Neuronal stem cell (in vitro differentiated cells): ENCODE measurements at regions not wholly inside any gene's neighbourhood (a gene's known extent, or its start where the extent isn't known, plus 50 kb on each side); places are given as distances from the start of the nearest gene placed in this dataset.
A peak's percentile ranks its signal among the peaks of the same experiment; 100 is the strongest.

Experiments used
- DNase-seq: peaks from one replicate; pipeline ENCODE4 v3.0.0-alpha.2; 2013; ENCODE audit warnings: low spot score
- H2AFZ ChIP-seq: one replicate; pipeline ENCODE4 v1.6.1; 2013; ENCODE audit warnings: mild to moderate bottlenecking, low read length, inconsistent platforms
- H2AK5ac ChIP-seq: 2 replicates; pipeline ENCODE4 v1.6.1; 2013; ENCODE audit warnings: low read depth, mild to moderate bottlenecking, inconsistent platforms, low read length, moderate library complexity, mixed read lengths
- H2BK120ac ChIP-seq: 2 replicates; pipeline ENCODE4 v1.6.1; 2013; ENCODE audit warnings: low read depth, mild to moderate bottlenecking, inconsistent platforms, low read length, moderate library complexity, mixed read lengths
- H2BK12ac ChIP-seq: one replicate; pipeline ENCODE4 v1.6.1; 2013; ENCODE audit warnings: low read length, inconsistent platforms
- H2BK15ac ChIP-seq: 2 replicates; pipeline ENCODE4 v1.6.1; 2013; ENCODE audit warnings: mild to moderate bottlenecking, low read length, inconsistent platforms, mixed read lengths
- H2BK5ac ChIP-seq: one replicate; pipeline ENCODE4 v1.6.1; 2013; ENCODE audit warnings: inconsistent platforms, mild to moderate bottlenecking, low read length, moderate library complexity
- H3K14ac ChIP-seq: one replicate; pipeline ENCODE4 v1.6.1; 2013; ENCODE audit warnings: low read length, inconsistent platforms
- H3K18ac ChIP-seq: 2 replicates; pipeline ENCODE4 v1.6.1; 2013; ENCODE audit warnings: low read length, inconsistent platforms
- H3K23ac ChIP-seq: 2 replicates; pipeline ENCODE4 v1.6.1; 2013; ENCODE audit warnings: low read depth, mild to moderate bottlenecking, mixed read lengths, low read length, inconsistent platforms; ENCODE audit not compliant: poor library complexity
- H3K27ac ChIP-seq: replicated peaks from 3 replicates; pipeline ENCODE4 v1.5.1; 2013; ENCODE audit warnings: low read length, inconsistent platforms
- H3K27me3 ChIP-seq, 3 experiments: 2 replicates each; pipeline ENCODE4 v1.6.1; 2013; ENCODE audit warnings: low read length in 3 of 3, mild to moderate bottlenecking in 2 of 3, inconsistent platforms in 1 of 3, low read depth in 1 of 3, mixed read lengths in 1 of 3, moderate library complexity in 1 of 3; ENCODE audit not compliant: control insufficient read depth in 3 of 3, insufficient read depth in 3 of 3
- H3K36me3 ChIP-seq, 2 donors: replicated peaks in 1 of 2; 2 replicates each; pipeline ENCODE4 v1.6.1; 2013; ENCODE audit warnings: low read length in 2 of 2; ENCODE audit not compliant: control insufficient read depth in 2 of 2, insufficient read depth in 2 of 2
- H3K4ac ChIP-seq: 2 replicates; pipeline ENCODE4 v1.6.1; 2013; ENCODE audit warnings: inconsistent platforms, mild to moderate bottlenecking, low read length, moderate library complexity
- H3K4me1 ChIP-seq, 2 donors: 1 replicate in 1 of 2; 2 replicates in 1 of 2; pipeline ENCODE4 v1.6.1; 2013; ENCODE audit warnings: low read length in 2 of 2, low read depth in 1 of 2; ENCODE audit not compliant: control insufficient read depth in 2 of 2, insufficient read depth in 1 of 2
- H3K4me2 ChIP-seq: one replicate; pipeline ENCODE4 v1.6.1; 2013; ENCODE audit warnings: mild to moderate bottlenecking, low read length, inconsistent platforms; ENCODE audit not compliant: insufficient read depth, poor library complexity, severe bottlenecking
- H3K4me3 ChIP-seq, 2 donors: 2 replicates each; pipeline ENCODE4 v1.5.1; 2013; ENCODE audit warnings: low read length in 2 of 2, mild to moderate bottlenecking in 2 of 2, inconsistent platforms in 1 of 2, moderate library complexity in 1 of 2
- H3K79me1 ChIP-seq: one replicate; pipeline ENCODE4 v1.6.1; 2013; ENCODE audit warnings: low read depth, mild to moderate bottlenecking, inconsistent platforms, low read length, moderate library complexity
- H3K9ac ChIP-seq: one replicate; pipeline ENCODE4 v1.6.1; 2013; ENCODE audit warnings: mild to moderate bottlenecking, low read depth, low read length, inconsistent platforms; ENCODE audit not compliant: poor library complexity
- H3K9me3 ChIP-seq, 2 donors: replicated peaks in 1 of 2; 2 replicates each; pipeline versions ENCODE3 to v1.6.1; 2013; ENCODE audit warnings: low read length in 2 of 2, mild to moderate bottlenecking in 2 of 2, inconsistent platforms in 1 of 2, low read depth in 1 of 2, mixed read lengths in 1 of 2, moderate library complexity in 1 of 2; ENCODE audit not compliant: control insufficient read depth in 2 of 2, insufficient read depth in 1 of 2
- H4K8ac ChIP-seq: one replicate; pipeline ENCODE4 v1.6.1; 2013; ENCODE audit warnings: low read depth, mild to moderate bottlenecking, inconsistent platforms, low read length, moderate library complexity
- H4K91ac ChIP-seq: one replicate; pipeline ENCODE4 v1.6.1; 2013; ENCODE audit warnings: low read length, low read depth, mild to moderate bottlenecking, inconsistent platforms; ENCODE audit not compliant: poor library complexity
- WGBS, 2 donors: extraction: QIAGEN DNeasy Blood & Tissue Kit; methylation state at CpG; one replicate each; pipeline ENCODE4 v1.1.7; 2013; ENCODE audit warnings: missing lambda C conversion rate in 2 of 2, mixed read lengths in 1 of 2; ENCODE audit not compliant: insufficient read length in 2 of 2, insufficient replicate concordance in 1 of 2; ENCODE audit errors: extremely low coverage in 2 of 2; 5-methylcytosine and 5-hydroxymethylcytosine counted together

GRCh38 chr16:65789161-65789945 lies 577.1 kb upstream of the CDH5 start:
- Histone ChIP-seq H3K36me3 (no peaks in the 10 kb centered on the region), H2AK5ac (no peak overlapping the region), H3K4me3 (no peak overlapping the region), H3K18ac (no peak overlapping the region), H2BK12ac (no peak overlapping the region), H3K4me1 (no peaks in the 10 kb centered on the region), H2BK120ac (no peak overlapping the region), H2AFZ (no peak overlapping the region), H2BK15ac (no peak overlapping the region), H3K4me2 (no peak overlapping the region), H3K9me3 (no peaks in the 10 kb centered on the region), H3K79me1 (no peaks in the 10 kb centered on the region), H3K27ac (no peak overlapping the region), H4K8ac (no peak overlapping the region), H4K91ac (no peak overlapping the region), H3K14ac (no peak overlapping the region), H3K4ac (no peak overlapping the region), H3K27me3 (no peaks in the 10 kb centered on the region), H3K9ac (no peak overlapping the region), H2BK5ac (no peak overlapping the region), H3K23ac (no peak overlapping the region)
- WGBS, 2 donors: no CpG with 5 or more reads among the region's 2 CpGs
- DNase-seq: no peak

DNA sequence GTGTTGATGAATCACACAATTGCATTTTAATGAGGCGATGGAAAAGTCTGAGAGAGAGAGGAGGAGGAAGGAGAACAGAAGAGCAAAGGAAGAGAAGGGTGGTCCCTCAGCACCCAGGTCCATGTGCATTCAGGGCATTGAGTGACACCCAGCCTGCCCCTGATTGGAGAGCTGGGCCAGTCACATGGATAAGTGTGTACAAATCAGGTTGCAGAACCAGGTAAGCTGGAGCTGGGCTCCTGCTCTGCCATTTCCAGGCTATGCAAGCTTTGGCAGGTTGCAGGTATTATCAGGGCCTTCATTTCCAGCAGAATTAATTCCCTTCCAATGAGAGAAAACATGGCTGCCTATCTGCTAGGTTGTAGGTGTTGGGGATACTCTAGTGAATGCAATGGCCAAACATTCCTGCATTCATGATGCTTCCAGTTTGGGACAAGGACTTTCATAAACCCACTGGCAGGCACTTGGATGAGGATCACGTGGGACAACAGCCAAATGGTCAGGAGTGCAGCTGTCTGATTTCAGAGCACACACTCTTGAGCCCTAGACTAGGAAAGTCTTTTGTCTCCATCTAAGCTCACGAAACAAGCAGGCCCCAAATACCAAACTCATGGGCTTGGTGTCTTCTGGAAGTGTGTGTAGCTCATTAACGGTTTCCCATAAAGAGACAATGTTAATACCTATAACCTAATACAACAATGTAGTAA lies 577.9 kb upstream of the CDH5 start:
- Histone ChIP-seq H4K8ac (no peak overlapping the region), H3K23ac (no peak overlapping the region), H2AK5ac (no peak overlapping the region)

GRCh38 chr16:65787921-65788320 lies 578.6 kb upstream of the CDH5 start:
- H2AFZ ChIP-seq: no peak overlapping the region
- no peak overlapping the region for H3K4ac ChIP-seq
- no peaks in the 10 kb centered on the region for H3K9me3 ChIP-seq
- no peak overlapping the region for H3K27ac ChIP-seq
- no peaks in the 10 kb centered on the region for H3K36me3 ChIP-seq
- no peak overlapping the region for H2BK120ac ChIP-seq
- no peak overlapping the region for H4K91ac ChIP-seq
- no peak overlapping the region for H2BK5ac ChIP-seq
- H3K4me3 ChIP-seq: no peak overlapping the region
- no peak overlapping the region for H3K4me2 ChIP-seq
- no peak overlapping the region for H3K9ac ChIP-seq
- no peak overlapping the region for H3K14ac ChIP-seq
- no peak overlapping the region for H2AK5ac ChIP-seq
- no peak overlapping the region for H4K8ac ChIP-seq
- H2BK15ac ChIP-seq: no peak overlapping the region
- H3K4me1 ChIP-seq: no peaks in the 10 kb centered on the region
- H2BK12ac ChIP-seq: no peak overlapping the region
- H3K18ac ChIP-seq: no peak overlapping the region
- DNase-seq: no peak
- H3K27me3 ChIP-seq: no peaks in the 10 kb centered on the region
- whole genome bisulfite sequencing, 2 donors: no CpG with 5 or more reads among the region's 11 CpGs
- no peaks in the 10 kb centered on the region for H3K79me1 ChIP-seq
- H3K23ac ChIP-seq: no peak overlapping the region

More for the DNA sequence above, 577.9 kb upstream of the CDH5 start:
- no peaks in the 10 kb centered on the region for H3K36me3 ChIP-seq
- no peak overlapping the region for H2BK15ac ChIP-seq
- no peaks in the 10 kb centered on the region for H3K27me3 ChIP-seq
- H4K91ac ChIP-seq: no peak overlapping the region
- no peak overlapping the region for H3K27ac ChIP-seq
- no peak overlapping the region for H3K9ac ChIP-seq
- H3K14ac ChIP-seq: no peak overlapping the region
- H3K9me3 ChIP-seq: no peaks in the 10 kb centered on the region
- peak overlapping the region; percentile 1 for H3K18ac ChIP-seq
- no peak overlapping the region for H3K4me3 ChIP-seq
- H2BK5ac ChIP-seq: no peak overlapping the region
- no peak for DNase-seq
- H2BK120ac ChIP-seq: no peak overlapping the region
- no peaks in the 10 kb centered on the region for H3K79me1 ChIP-seq
- no peak overlapping the region for H3K4me2 ChIP-seq
- no peak overlapping the region for H2AFZ ChIP-seq
- H3K4me1 ChIP-seq: no peaks in the 10 kb centered on the region
- H3K4ac ChIP-seq: no peak overlapping the region
- H2BK12ac ChIP-seq: no peak overlapping the region
- WGBS, 2 donors: no CpG with 5 or more reads among the region's 4 CpGs

- H4K8ac ChIP-seq: no peak overlapping the region
- H2AFZ ChIP-seq: no peak overlapping the region
- no peak overlapping the region for H3K4me2 ChIP-seq
- no peak for DNase-seq
- H3K9ac ChIP-seq: no peak overlapping the region
- no peak overlapping the region for H3K4me3 ChIP-seq
- H2BK12ac ChIP-seq: no peak overlapping the region
- no peaks in the 10 kb centered on the region for H3K9me3 ChIP-seq
- no peak overlapping the region for H2BK15ac ChIP-seq
- no peak overlapping the region for H4K91ac ChIP-seq
- H3K18ac ChIP-seq: no peak overlapping the region
- no peak overlapping the region for H2BK120ac ChIP-seq
- H3K23ac ChIP-seq: no peak overlapping the region
- H3K79me1 ChIP-seq: no peaks in the 10 kb centered on the region
- no peaks in the 10 kb centered on the region for H3K36me3 ChIP-seq
- H2BK5ac ChIP-seq: no peak overlapping the region
- WGBS, 2 donors: no CpG with 5 or more reads among the region's 5 CpGs
- H2AK5ac ChIP-seq: no peak overlapping the region
- no peaks in the 10 kb centered on the region for H3K27me3 ChIP-seq
- no peaks in the 10 kb centered on the region for H3K4me1 ChIP-seq
- no peak overlapping the region for H3K27ac ChIP-seq
- no peak overlapping the region for H3K4ac ChIP-seq
- no peak overlapping the region for H3K14ac ChIP-seq
Measured at GRCh38 chr16:65786916-65787315, 579.6 kb upstream of the CDH5 start.
